ENCODE measurements at regions not wholly inside any gene's neighbourhood (a gene's known extent, or its start where the extent isn't known, plus 50 kb on each side); places are given as distances from the start of the nearest gene placed in this dataset.
A peak's percentile ranks its signal among the peaks of the same experiment; 100 is the strongest.

- Histone ChIP-seq H3K4me1 (no peaks in the 10 kb centered on the region), H3K4me3 (no peak overlapping the region), H3K36me3 (no peaks in the 10 kb centered on the region), H3K9me3 (no peaks in the 10 kb centered on the region), H3K27me3 (no peaks in the 10 kb centered on the region), H3K27ac (no peak overlapping the region)
- no peak for DNase-seq
- no peak for TF ChIP-seq CTCF (IDR thresholded peaks at IDR 0.05)
- intact Hi-C loops (cut with DNase I) = no loop called here
- peak; percentile 47 for ATAC-seq
Measured at GRCh38 chr15:39357480-39358268, 223.2 kb upstream of the THBS1 start.

GRCh38 chr15:39358441-39359041, 222.3 kb upstream of the THBS1 start:
- no peak overlapping the region for H3K27ac ChIP-seq
- TF ChIP-seq CTCF (IDR thresholded peaks at IDR 0.05) = no peak
- H3K9me3 ChIP-seq = no peaks in the 10 kb centered on the region
- no peak overlapping the region for H3K4me3 ChIP-seq
- intact Hi-C loops (cut with DNase I) = no loop called here
- ATAC-seq = peak; percentile 78
- no peaks in the 10 kb centered on the region for H3K27me3 ChIP-seq
- peaks cover 1% of the 10 kb centered on the region for H3K4me1 ChIP-seq
- no peak for DNase-seq
- H3K36me3 ChIP-seq = no peaks in the 10 kb centered on the region

GRCh38 chr15:39359771-39360170, 221.1 kb upstream of the THBS1 start:
- peaks cover 6% of the 10 kb centered on the region for H3K4me1 ChIP-seq
- H3K36me3 ChIP-seq = no peaks in the 10 kb centered on the region
- ATAC-seq = no peak
- no peak for TF ChIP-seq CTCF (IDR thresholded peaks at IDR 0.05)
- H3K9me3 ChIP-seq = no peaks in the 10 kb centered on the region
- no peak for DNase-seq
- intact Hi-C loops (cut with DNase I) = no loop called here
- H3K27ac ChIP-seq = no peak overlapping the region
- H3K4me3 ChIP-seq = no peak overlapping the region
- no peaks in the 10 kb centered on the region for H3K27me3 ChIP-seq

- intact Hi-C loops (cut with DNase I) = no loop called here
- DNase-seq = no peak
- ATAC-seq = no peak
Measured at GRCh38 chr15:39360452-39360851, 220.4 kb upstream of the THBS1 start.

GRCh38 chr15:39361497-39361896, 219.4 kb upstream of the THBS1 start:
- Histone ChIP-seq H3K36me3 (no peaks in the 10 kb centered on the region), H3K9me3 (no peaks in the 10 kb centered on the region), H3K27ac (no peak overlapping the region), H3K4me3 (no peak overlapping the region), H3K4me1 (peaks cover 7% of the 10 kb centered on the region), H3K27me3 (no peaks in the 10 kb centered on the region)
- no peak for DNase-seq
- no peak for ATAC-seq
- no peak for TF ChIP-seq CTCF (IDR thresholded peaks at IDR 0.05)
- intact Hi-C loops (cut with DNase I) = no loop called here

More at GRCh38 chr15:39360452-39360851, 220.4 kb upstream of the THBS1 start:
- no peaks in the 10 kb centered on the region for H3K9me3 ChIP-seq
- no peak for TF ChIP-seq CTCF (IDR thresholded peaks at IDR 0.05)
- H3K27ac ChIP-seq = no peak overlapping the region
- peaks cover 7% of the 10 kb centered on the region for H3K4me1 ChIP-seq
- H3K27me3 ChIP-seq = no peaks in the 10 kb centered on the region
- H3K36me3 ChIP-seq = no peaks in the 10 kb centered on the region
- no peak overlapping the region for H3K4me3 ChIP-seq
